ENCODE measurements at regions not wholly inside any gene's neighbourhood (a gene's known extent, or its start where the extent isn't known, plus 50 kb on each side); places are given as distances from the start of the nearest gene placed in this dataset.

GRCh38 chr21:25428537-25428936, 178.7 kb downstream of the MRPL39 start:
- Mint-ChIP-seq H3K27ac (no peak overlapping the region), H3K36me3 (no peaks in the 10 kb centered on the region), H3K27me3 (ENCODE audit: low read depth) (peaks cover 25% of the 10 kb centered on the region), H3K9me3 (no peaks in the 10 kb centered on the region), H3K4me1 (no peaks in the 10 kb centered on the region), H3K4me3 (no peak overlapping the region)
- no peak for TF ChIP-seq CTCF (IDR thresholded peaks at IDR 0.05; ENCODE audit: unreplicated experiment)
- DNase-seq (ENCODE audit: low spot score in 2 of 2, unreplicated experiment in 2 of 2): no peak

- DNase-seq (ENCODE audit: low spot score in 2 of 2, unreplicated experiment in 2 of 2): no peak
- no peaks in the 10 kb centered on the region for H3K4me1 Mint-ChIP-seq
- no peak overlapping the region for H3K4me3 Mint-ChIP-seq
- no peaks in the 10 kb centered on the region for H3K9me3 Mint-ChIP-seq
- H3K36me3 Mint-ChIP-seq: no peaks in the 10 kb centered on the region
- peaks cover 25% of the 10 kb centered on the region for H3K27me3 Mint-ChIP-seq (ENCODE audit: low read depth)
- H3K27ac Mint-ChIP-seq: no peak overlapping the region
- no peak for TF ChIP-seq CTCF (IDR thresholded peaks at IDR 0.05; ENCODE audit: unreplicated experiment)
These were observed 179.5 kb downstream of the MRPL39 start for GRCh38 chr21:25427828-25428227.

GRCh38 chr21:25426580-25426979, 180.7 kb downstream of the MRPL39 start:
- Mint-ChIP-seq H3K36me3 (no peaks in the 10 kb centered on the region), H3K27me3 (ENCODE audit: low read depth) (peaks cover 31% of the 10 kb centered on the region), H3K27ac (no peak overlapping the region), H3K9me3 (no peaks in the 10 kb centered on the region), H3K4me3 (no peak overlapping the region), H3K4me1 (no peaks in the 10 kb centered on the region)
- no peak for DNase-seq (ENCODE audit: low spot score in 2 of 2, unreplicated experiment in 2 of 2)
- TF ChIP-seq CTCF (IDR thresholded peaks at IDR 0.05; ENCODE audit: unreplicated experiment): no peak

- no peak for DNase-seq (ENCODE audit: low spot score in 2 of 2, unreplicated experiment in 2 of 2)
- H3K4me1 Mint-ChIP-seq: no peaks in the 10 kb centered on the region
- no peak overlapping the region for H3K27ac Mint-ChIP-seq
- H3K9me3 Mint-ChIP-seq: no peaks in the 10 kb centered on the region
- no peak overlapping the region for H3K4me3 Mint-ChIP-seq
- H3K27me3 Mint-ChIP-seq (ENCODE audit: low read depth): peaks cover 37% of the 10 kb centered on the region
- TF ChIP-seq CTCF (IDR thresholded peaks at IDR 0.05; ENCODE audit: unreplicated experiment): no peak
- H3K36me3 Mint-ChIP-seq: no peaks in the 10 kb centered on the region
These were observed 182.1 kb downstream of the MRPL39 start for GRCh38 chr21:25425156-25425555.

GRCh38 chr21:25424634-25425033, 182.6 kb downstream of the MRPL39 start:
- no peak for DNase-seq (ENCODE audit: low spot score in 2 of 2, unreplicated experiment in 2 of 2)
- Mint-ChIP-seq H3K9me3 (no peaks in the 10 kb centered on the region), H3K27ac (no peak overlapping the region), H3K27me3 (ENCODE audit: low read depth) (peaks cover 35% of the 10 kb centered on the region), H3K4me1 (no peaks in the 10 kb centered on the region), H3K36me3 (no peaks in the 10 kb centered on the region), H3K4me3 (no peak overlapping the region)
- no peak for TF ChIP-seq CTCF (IDR thresholded peaks at IDR 0.05; ENCODE audit: unreplicated experiment)

- H3K4me1 Mint-ChIP-seq: no peaks in the 10 kb centered on the region
- no peak overlapping the region for H3K4me3 Mint-ChIP-seq
- no peak overlapping the region for H3K27ac Mint-ChIP-seq
- no peak for DNase-seq (ENCODE audit: low spot score in 2 of 2, unreplicated experiment in 2 of 2)
- H3K36me3 Mint-ChIP-seq: no peaks in the 10 kb centered on the region
- no peak for TF ChIP-seq CTCF (IDR thresholded peaks at IDR 0.05; ENCODE audit: unreplicated experiment)
- H3K27me3 Mint-ChIP-seq (ENCODE audit: low read depth): peaks cover 32% of the 10 kb centered on the region
- no peaks in the 10 kb centered on the region for H3K9me3 Mint-ChIP-seq
These were observed 183.2 kb downstream of the MRPL39 start for GRCh38 chr21:25424048-25424447.

All from mesothelial cell of epicardium (in vitro differentiated cells).